ENCODE measurements at regions not wholly inside any gene's neighbourhood (a gene's known extent, or its start where the extent isn't known, plus 50 kb on each side); places are given as distances from the start of the nearest gene placed in this dataset.
"Not testable (repeated sequence)": the region's sequence is repeated elsewhere in the genome, so short reads cannot be mapped to it uniquely, and the experiment has no call there.

GRCh38 chr4:63211375-63211774 lies 1197.9 kb downstream of the TECRL start:
- no peak for DNase-seq (ENCODE audit: low read depth)
- TF ChIP-seq CTCF (IDR thresholded peaks at IDR 0.05; ENCODE audit: insufficient read depth, low read depth, low read length) = no peak
- no peak overlapping the region for H3K4me3 ChIP-seq (ENCODE audit: low read depth, low read length)

- DNase-seq (ENCODE audit: low read depth) = not testable (repeated sequence)
These were observed 1216.2 kb downstream of the TECRL start for GRCh38 chr4:63193029-63193428.

GRCh38 chr4:63171341-63171740 lies 1237.9 kb downstream of the TECRL start:
- TF ChIP-seq CTCF (IDR thresholded peaks at IDR 0.05; ENCODE audit: insufficient read depth, low read depth, low read length) = no peak
- no peak overlapping the region for H3K4me3 ChIP-seq (ENCODE audit: low read depth, low read length)
- DNase-seq (ENCODE audit: low read depth) = no peak

More at GRCh38 chr4:63193029-63193428, 1216.2 kb downstream of the TECRL start:
- not testable (repeated sequence) for H3K4me3 ChIP-seq (ENCODE audit: low read depth, low read length)

- no peak for DNase-seq (ENCODE audit: low read depth)
- H3K4me3 ChIP-seq (ENCODE audit: low read depth, low read length) = no peak overlapping the region
- no peak for TF ChIP-seq CTCF (IDR thresholded peaks at IDR 0.05; ENCODE audit: insufficient read depth, low read depth, low read length)
These were observed 1238.3 kb downstream of the TECRL start for GRCh38 chr4:63170923-63171322.

- no peak for TF ChIP-seq CTCF (IDR thresholded peaks at IDR 0.05; ENCODE audit: insufficient read depth, low read depth, low read length)
- DNase-seq (ENCODE audit: low read depth) = no peak
- no peak overlapping the region for H3K4me3 ChIP-seq (ENCODE audit: low read depth, low read length)
These were observed 1239.4 kb downstream of the TECRL start for GRCh38 chr4:63169836-63170235.

GRCh38 chr4:63155561-63155960 lies 1253.7 kb downstream of the TECRL start:
- no peak for DNase-seq (ENCODE audit: low read depth)
- no peak for TF ChIP-seq CTCF (IDR thresholded peaks at IDR 0.05; ENCODE audit: insufficient read depth, low read depth, low read length)

GRCh38 chr4:63123441-63123840 lies 1285.8 kb downstream of the TECRL start:
- no peak for DNase-seq (ENCODE audit: low read depth)
- no peak overlapping the region for H3K4me3 ChIP-seq (ENCODE audit: low read depth, low read length)
- no peak for TF ChIP-seq CTCF (IDR thresholded peaks at IDR 0.05; ENCODE audit: insufficient read depth, low read depth, low read length)

More at GRCh38 chr4:63155561-63155960, 1253.7 kb downstream of the TECRL start:
- no peak overlapping the region for H3K4me3 ChIP-seq (ENCODE audit: low read depth, low read length)
